ENCODE measurements at regions not wholly inside any gene's neighbourhood (a gene's known extent, or its start where the extent isn't known, plus 50 kb on each side); places are given as distances from the start of the nearest gene placed in this dataset.

- TF ChIP-seq JUND (CRISPR knock-in tag; IDR thresholded peaks at IDR 0.05), result no peak
- TF ChIP-seq RFX5 (IDR thresholded peaks at IDR 0.05; ENCODE audit: low read depth, low read length), result no peak
- TF ChIP-seq, protein P1, sequence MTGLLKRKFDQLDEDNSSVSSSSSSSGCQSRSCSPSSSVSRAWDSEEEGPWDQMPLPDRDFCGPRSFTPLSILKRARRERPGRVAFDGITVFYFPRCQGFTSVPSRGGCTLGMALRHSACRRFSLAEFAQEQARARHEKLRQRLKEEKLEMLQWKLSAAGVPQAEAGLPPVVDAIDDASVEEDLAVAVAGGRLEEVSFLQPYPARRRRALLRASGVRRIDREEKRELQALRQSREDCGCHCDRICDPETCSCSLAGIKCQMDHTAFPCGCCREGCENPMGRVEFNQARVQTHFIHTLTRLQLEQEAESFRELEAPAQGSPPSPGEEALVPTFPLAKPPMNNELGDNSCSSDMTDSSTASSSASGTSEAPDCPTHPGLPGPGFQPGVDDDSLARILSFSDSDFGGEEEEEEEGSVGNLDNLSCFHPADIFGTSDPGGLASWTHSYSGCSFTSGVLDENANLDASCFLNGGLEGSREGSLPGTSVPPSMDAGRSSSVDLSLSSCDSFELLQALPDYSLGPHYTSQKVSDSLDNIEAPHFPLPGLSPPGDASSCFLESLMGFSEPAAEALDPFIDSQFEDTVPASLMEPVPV (CRISPR knock-in tag; IDR thresholded peaks at IDR 0.05), result no peak
- TF ChIP-seq MIER2 (CRISPR knock-in tag; IDR thresholded peaks at IDR 0.05), result no peak
- TF ChIP-seq, protein P2, sequence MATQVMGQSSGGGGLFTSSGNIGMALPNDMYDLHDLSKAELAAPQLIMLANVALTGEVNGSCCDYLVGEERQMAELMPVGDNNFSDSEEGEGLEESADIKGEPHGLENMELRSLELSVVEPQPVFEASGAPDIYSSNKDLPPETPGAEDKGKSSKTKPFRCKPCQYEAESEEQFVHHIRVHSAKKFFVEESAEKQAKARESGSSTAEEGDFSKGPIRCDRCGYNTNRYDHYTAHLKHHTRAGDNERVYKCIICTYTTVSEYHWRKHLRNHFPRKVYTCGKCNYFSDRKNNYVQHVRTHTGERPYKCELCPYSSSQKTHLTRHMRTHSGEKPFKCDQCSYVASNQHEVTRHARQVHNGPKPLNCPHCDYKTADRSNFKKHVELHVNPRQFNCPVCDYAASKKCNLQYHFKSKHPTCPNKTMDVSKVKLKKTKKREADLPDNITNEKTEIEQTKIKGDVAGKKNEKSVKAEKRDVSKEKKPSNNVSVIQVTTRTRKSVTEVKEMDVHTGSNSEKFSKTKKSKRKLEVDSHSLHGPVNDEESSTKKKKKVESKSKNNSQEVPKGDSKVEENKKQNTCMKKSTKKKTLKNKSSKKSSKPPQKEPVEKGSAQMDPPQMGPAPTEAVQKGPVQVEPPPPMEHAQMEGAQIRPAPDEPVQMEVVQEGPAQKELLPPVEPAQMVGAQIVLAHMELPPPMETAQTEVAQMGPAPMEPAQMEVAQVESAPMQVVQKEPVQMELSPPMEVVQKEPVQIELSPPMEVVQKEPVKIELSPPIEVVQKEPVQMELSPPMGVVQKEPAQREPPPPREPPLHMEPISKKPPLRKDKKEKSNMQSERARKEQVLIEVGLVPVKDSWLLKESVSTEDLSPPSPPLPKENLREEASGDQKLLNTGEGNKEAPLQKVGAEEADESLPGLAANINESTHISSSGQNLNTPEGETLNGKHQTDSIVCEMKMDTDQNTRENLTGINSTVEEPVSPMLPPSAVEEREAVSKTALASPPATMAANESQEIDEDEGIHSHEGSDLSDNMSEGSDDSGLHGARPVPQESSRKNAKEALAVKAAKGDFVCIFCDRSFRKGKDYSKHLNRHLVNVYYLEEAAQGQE (IDR thresholded peaks at IDR 0.05; ENCODE audit: borderline replicate concordance in 1 of 2, low read depth in 1 of 2, low read length in 2 of 2), result no peak
- no peak for TF ChIP-seq HMG20B (CRISPR knock-in tag; conservative IDR thresholded peaks at IDR 0.05)
- no peak for TF ChIP-seq RFXANK (CRISPR knock-in tag; IDR thresholded peaks at IDR 0.05)
- TF ChIP-seq ZNF138 (CRISPR knock-in tag; IDR thresholded peaks at IDR 0.05; ENCODE audit: low read depth), result no peak
- TF ChIP-seq ELF3 (CRISPR knock-in tag; IDR thresholded peaks at IDR 0.05), result no peak
- TF ChIP-seq NFE2L2 (IDR thresholded peaks at IDR 0.05; ENCODE audit: low read length), result no peak
Observed at GRCh38 chr3:140844072-140844471, 97.6 kb upstream of the SLC25A36 start.
